Stomach smooth muscle (tissue), 2 donors: ENCODE measurements at regions not wholly inside any gene's neighbourhood (a gene's known extent, or its start where the extent isn't known, plus 50 kb on each side); places are given as distances from the start of the nearest gene placed in this dataset.

Experiments used
- H3K27ac ChIP-seq: one replicate; pipeline ENCODE4 v1.7.0; 2013; ENCODE audit warnings: mild to moderate bottlenecking, low read length, inconsistent platforms
- H3K27me3 ChIP-seq, 2 donors: one replicate each; pipeline ENCODE4 v1.7.0; 2013; ENCODE audit warnings: low read length in 2 of 2; ENCODE audit not compliant: insufficient read depth in 2 of 2, control insufficient read depth in 1 of 2
- H3K36me3 ChIP-seq, 2 donors: one replicate each; pipeline ENCODE4 v1.7.0; 2013; ENCODE audit warnings: low read length in 2 of 2; ENCODE audit not compliant: control insufficient read depth in 2 of 2, insufficient read depth in 2 of 2
- H3K4me1 ChIP-seq: one replicate; pipeline ENCODE4 v1.7.0; 2013; ENCODE audit warnings: low read length; ENCODE audit not compliant: control insufficient read depth, insufficient read depth
- H3K4me3 ChIP-seq, 2 donors: one replicate each; pipeline ENCODE4 v1.7.0; 2013; ENCODE audit warnings: low read length in 2 of 2
- H3K9ac ChIP-seq, 2 donors: one replicate each; pipeline ENCODE4 v1.7.0; 2013; ENCODE audit warnings: low read length in 2 of 2, mild to moderate bottlenecking in 1 of 2
- H3K9me3 ChIP-seq, 2 donors: one replicate each; pipeline ENCODE4 v1.7.0; 2013; ENCODE audit warnings: low read length in 2 of 2; ENCODE audit not compliant: control insufficient read depth in 2 of 2
- donor health status: healthy.
- donor health status: Pancreatic carcinoma.

DNA sequence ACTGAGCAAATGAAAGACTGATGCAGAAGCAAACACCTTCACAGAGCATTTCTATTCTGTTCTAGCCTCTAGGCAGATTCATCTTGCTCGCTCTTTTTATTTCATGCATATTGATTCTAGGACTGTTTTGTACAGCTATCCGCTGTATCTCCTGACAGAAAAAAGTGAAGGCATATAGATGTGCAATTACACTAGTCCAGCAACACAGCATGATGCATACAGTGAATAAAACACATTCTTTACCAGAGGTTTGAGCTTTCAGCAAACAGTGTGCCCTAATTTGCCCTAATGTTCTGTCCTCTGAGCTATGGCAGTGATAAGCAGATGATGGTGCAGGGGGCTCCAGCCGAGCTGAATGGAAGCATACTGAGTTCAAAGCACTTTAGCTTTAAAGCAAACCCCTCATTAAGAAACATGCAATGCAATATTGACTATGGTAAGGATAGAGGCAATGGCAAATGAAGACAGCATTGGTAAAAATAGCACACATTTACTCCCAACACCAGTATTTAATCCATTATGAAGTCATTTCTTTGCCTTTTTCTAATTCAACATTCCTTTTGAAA is 141.2 kb upstream of the RGPD4 start:
- no peaks in the 10 kb centered on the region for H3K9me3 ChIP-seq
- H3K27me3 ChIP-seq, result no peaks in the 10 kb centered on the region
- no peaks in the 10 kb centered on the region for H3K4me1 ChIP-seq
- no peak overlapping the region for H3K9ac ChIP-seq
- H3K36me3 ChIP-seq, result no peaks in the 10 kb centered on the region
- H3K4me3 ChIP-seq, result no peak overlapping the region
- H3K27ac ChIP-seq, result no peak overlapping the region

DNA sequence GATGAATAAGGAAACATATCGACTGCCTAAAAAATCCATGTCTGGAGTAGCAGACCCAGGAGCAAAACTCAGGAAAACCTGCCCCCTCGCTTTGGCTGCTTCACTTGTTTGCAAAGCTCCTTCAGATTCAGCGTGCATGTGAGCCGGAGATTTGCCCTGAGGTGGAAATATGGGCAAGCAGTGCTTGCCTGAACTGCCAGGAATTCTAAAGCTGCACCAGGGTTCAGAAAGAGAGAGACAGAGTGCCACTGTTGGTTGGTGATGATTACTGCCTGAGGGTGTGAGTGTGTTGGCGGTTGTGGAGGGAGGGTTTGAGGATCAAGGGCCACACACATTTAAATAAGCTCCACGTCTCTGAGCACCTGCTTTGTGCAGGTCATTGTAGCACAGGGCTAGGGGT is 139.6 kb upstream of the RGPD4 start:
- no peak overlapping the region for H3K9ac ChIP-seq
- H3K4me1 ChIP-seq, result no peaks in the 10 kb centered on the region
- no peaks in the 10 kb centered on the region for H3K9me3 ChIP-seq
- no peak overlapping the region for H3K4me3 ChIP-seq
- no peaks in the 10 kb centered on the region for H3K36me3 ChIP-seq
- no peaks in the 10 kb centered on the region for H3K27me3 ChIP-seq
- no peak overlapping the region for H3K27ac ChIP-seq

DNA sequence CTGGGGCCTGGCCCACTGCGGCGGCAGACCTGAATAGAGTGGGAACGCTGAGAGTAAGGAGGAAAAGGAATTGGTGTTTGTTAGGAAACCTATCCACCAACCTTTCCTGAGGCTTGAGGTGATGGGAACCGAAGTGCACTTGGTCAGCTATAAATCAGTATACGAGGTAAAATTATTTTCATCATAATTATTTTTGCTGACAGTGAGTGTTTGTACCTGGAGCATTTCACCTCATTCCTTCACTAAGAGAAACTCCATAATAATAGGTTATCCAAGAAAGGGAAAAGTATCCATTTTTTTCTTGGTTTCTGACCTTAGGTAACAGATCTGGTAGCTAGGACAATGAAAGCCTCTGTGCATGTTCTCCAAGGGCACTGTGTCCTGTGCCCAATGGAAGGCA is 138.6 kb upstream of the RGPD4 start:
- Histone ChIP-seq H3K4me3 (no peak overlapping the region), H3K36me3 (no peaks in the 10 kb centered on the region), H3K27me3 (no peaks in the 10 kb centered on the region), H3K27ac (no peak overlapping the region), H3K9ac (no peak overlapping the region), H3K9me3 (no peaks in the 10 kb centered on the region), H3K4me1 (no peaks in the 10 kb centered on the region)

DNA sequence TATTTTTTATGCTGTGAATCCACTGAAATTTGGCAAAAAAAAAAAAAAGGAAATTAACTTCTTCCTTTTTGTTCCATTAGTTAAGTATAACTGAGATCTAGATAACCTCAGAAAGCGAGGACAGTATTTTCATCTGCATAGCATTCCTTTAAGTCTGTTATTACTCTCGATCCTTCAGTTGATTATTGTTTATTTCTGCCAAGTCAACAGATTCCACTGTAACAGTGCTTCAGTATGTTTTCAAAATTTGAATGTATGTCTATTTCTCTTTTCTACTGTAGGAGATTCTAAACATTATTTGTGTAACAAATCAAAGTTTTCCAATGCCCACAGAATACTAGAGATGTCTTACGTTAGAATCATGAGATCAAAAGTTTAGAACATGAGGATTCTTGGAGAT is 133.1 kb upstream of the RGPD4 start:
- Histone ChIP-seq H3K4me1 (no peaks in the 10 kb centered on the region), H3K4me3 (no peak overlapping the region), H3K9ac (no peak overlapping the region), H3K9me3 (peaks cover 0 to 2% of the 10 kb centered on the region in 2 donors), H3K36me3 (no peaks in the 10 kb centered on the region), H3K27me3 (no peaks in the 10 kb centered on the region), H3K27ac (no peak overlapping the region)

- Histone ChIP-seq H3K36me3 (no peaks in the 10 kb centered on the region), H3K9me3 (peaks cover 0 to 2% of the 10 kb centered on the region in 2 donors), H3K9ac (no peak overlapping the region), H3K27me3 (no peaks in the 10 kb centered on the region), H3K4me1 (no peaks in the 10 kb centered on the region), H3K4me3 (no peak overlapping the region), H3K27ac (no peak overlapping the region)
Observed at GRCh38 chr2:107694667-107695066, 132.0 kb upstream of the RGPD4 start.

GRCh38 chr2:107697385-107697784 is 129.3 kb upstream of the RGPD4 start:
- no peaks in the 10 kb centered on the region for H3K4me1 ChIP-seq
- H3K9me3 ChIP-seq, result peaks cover 0 to 2% of the 10 kb centered on the region in 2 donors
- no peak overlapping the region for H3K9ac ChIP-seq
- no peaks in the 10 kb centered on the region for H3K27me3 ChIP-seq
- no peaks in the 10 kb centered on the region for H3K36me3 ChIP-seq
- no peak overlapping the region for H3K4me3 ChIP-seq
- no peak overlapping the region for H3K27ac ChIP-seq

- H3K9ac ChIP-seq, result no peak overlapping the region
- H3K4me3 ChIP-seq, result no peak overlapping the region
- H3K4me1 ChIP-seq, result no peaks in the 10 kb centered on the region
- no peaks in the 10 kb centered on the region for H3K36me3 ChIP-seq
- H3K27me3 ChIP-seq, result no peaks in the 10 kb centered on the region
- H3K27ac ChIP-seq, result no peak overlapping the region
- H3K9me3 ChIP-seq, result peaks cover 0 to 2% of the 10 kb centered on the region in 2 donors
Observed at GRCh38 chr2:107698861-107699260, 127.8 kb upstream of the RGPD4 start.

DNA sequence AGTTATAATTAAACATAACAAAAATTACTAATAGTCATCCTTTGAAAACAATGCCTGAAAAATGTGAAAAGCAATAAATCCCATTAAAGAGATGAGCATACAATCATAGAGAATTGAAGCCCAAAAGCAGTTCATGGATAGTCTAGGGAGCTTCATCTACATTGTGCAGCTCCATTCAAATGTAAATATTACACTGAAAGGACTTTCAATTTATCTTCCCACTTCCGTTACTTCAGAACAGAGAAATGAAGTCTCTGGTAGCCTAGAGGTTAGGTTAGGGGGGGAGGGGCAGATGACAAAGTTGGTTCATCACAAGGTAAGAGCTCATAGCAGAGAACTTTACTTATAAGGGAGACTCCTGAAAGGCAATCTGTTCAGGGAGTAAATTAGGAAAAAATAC is 126.6 kb upstream of the RGPD4 start:
- Histone ChIP-seq H3K9ac (no peak overlapping the region), H3K27me3 (no peaks in the 10 kb centered on the region), H3K4me3 (no peak overlapping the region), H3K27ac (no peak overlapping the region), H3K9me3 (no peaks in the 10 kb centered on the region), H3K36me3 (no peaks in the 10 kb centered on the region), H3K4me1 (no peaks in the 10 kb centered on the region)

DNA sequence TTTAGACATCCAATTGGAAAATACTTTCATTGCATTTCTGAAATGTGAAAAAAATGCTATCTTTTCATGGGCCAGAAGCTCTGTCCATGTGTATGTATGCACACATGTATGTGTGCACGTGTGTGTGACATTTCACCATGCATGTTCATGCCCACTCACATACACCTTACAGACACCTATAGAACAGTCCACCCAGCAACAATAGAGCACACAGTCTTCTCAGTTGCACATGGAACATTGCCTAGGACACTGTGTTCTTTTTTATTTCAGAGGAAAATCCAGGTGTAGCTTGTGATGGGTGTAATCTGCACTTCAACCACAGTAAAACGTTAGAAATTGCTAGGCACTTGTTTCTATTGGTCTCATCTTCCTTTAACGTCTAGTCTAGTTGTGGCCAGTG is 114.8 kb upstream of the RGPD4 start:
- Histone ChIP-seq H3K27me3 (no peaks in the 10 kb centered on the region), H3K9me3 (no peaks in the 10 kb centered on the region), H3K36me3 (no peaks in the 10 kb centered on the region), H3K9ac (no peak overlapping the region), H3K4me1 (no peaks in the 10 kb centered on the region), H3K4me3 (no peak overlapping the region), H3K27ac (no peak overlapping the region)

DNA sequence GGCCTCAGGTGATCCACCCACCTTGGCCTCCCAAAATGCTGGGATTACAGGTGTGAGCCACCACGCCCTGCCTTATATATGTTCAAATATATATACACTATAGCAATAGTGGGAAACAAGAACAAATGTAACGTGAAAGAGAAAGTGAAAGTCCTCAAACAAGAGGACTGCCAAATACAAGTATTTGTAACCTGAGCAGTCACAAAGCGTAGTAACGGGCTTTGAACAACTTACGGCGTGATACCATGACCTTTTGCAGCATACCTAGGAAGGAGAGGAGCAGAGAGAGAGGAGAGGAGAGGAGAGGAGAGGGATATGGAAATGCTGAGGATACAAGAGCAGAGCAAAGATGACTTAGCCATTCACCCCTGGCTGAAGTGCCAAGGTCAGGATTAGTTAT is 113.8 kb upstream of the RGPD4 start:
- no peaks in the 10 kb centered on the region for H3K36me3 ChIP-seq
- H3K4me1 ChIP-seq, result no peaks in the 10 kb centered on the region
- H3K27ac ChIP-seq, result no peak overlapping the region
- H3K9ac ChIP-seq, result no peak overlapping the region
- no peaks in the 10 kb centered on the region for H3K27me3 ChIP-seq
- H3K4me3 ChIP-seq, result peak overlapping the region; percentile 7 to 44
- no peaks in the 10 kb centered on the region for H3K9me3 ChIP-seq

GRCh38 chr2:107717661-107718060 is 109.0 kb upstream of the RGPD4 start:
- no peak overlapping the region for H3K27ac ChIP-seq
- H3K36me3 ChIP-seq, result no peaks in the 10 kb centered on the region
- no peak overlapping the region for H3K9ac ChIP-seq
- H3K4me1 ChIP-seq, result no peaks in the 10 kb centered on the region
- no peaks in the 10 kb centered on the region for H3K27me3 ChIP-seq
- no peaks in the 10 kb centered on the region for H3K9me3 ChIP-seq
- no peak overlapping the region for H3K4me3 ChIP-seq
